ENCODE measurements at regions not wholly inside any gene's neighbourhood (a gene's known extent, or its start where the extent isn't known, plus 50 kb on each side); places are given as distances from the start of the nearest gene placed in this dataset.

- no peak overlapping the region for H3K27ac ChIP-seq (ENCODE audit: extremely low read depth, low read depth, low read length)
- no peak overlapping the region for H3K4me3 ChIP-seq (ENCODE audit: low read depth, low read length)
- no peaks in the 10 kb centered on the region for H3K36me3 ChIP-seq (ENCODE audit: control insufficient read depth in 2 of 2, insufficient read depth in 1 of 2, low read length in 2 of 2)
- H3K4me1 ChIP-seq (ENCODE audit: control insufficient read depth, insufficient read depth, low read length), result no peaks in the 10 kb centered on the region
- TF ChIP-seq ZFHX2 (tag by site-specific recombination; conservative IDR thresholded peaks at IDR 0.05), result no peak
- TF ChIP-seq ZNF274 (IDR thresholded peaks at IDR 0.05; ENCODE audit: low read length), result no peak
- no peak for TF ChIP-seq ZNF274 (tag by site-specific recombination; IDR thresholded peaks at IDR 0.05; ENCODE audit: borderline replicate concordance)
- TF ChIP-seq ZNF529 (tag by site-specific recombination; IDR thresholded peaks at IDR 0.05; ENCODE audit: insufficient replicate concordance), result no peak
- TF ChIP-seq ZNF521 (tag by site-specific recombination; IDR thresholded peaks at IDR 0.05), result no peak
- no peak for TF ChIP-seq ZNF48 (tag by site-specific recombination; IDR thresholded peaks at IDR 0.05)
- no peak for TF ChIP-seq REST (tag by site-specific recombination; IDR thresholded peaks at IDR 0.05)
- TF ChIP-seq ZNF19 (tag by site-specific recombination; IDR thresholded peaks at IDR 0.05; ENCODE audit: low read depth), result no peak
- no peak for TF ChIP-seq ZEB2 (tag by site-specific recombination; IDR thresholded peaks at IDR 0.05)
- TF ChIP-seq TRIM28 (IDR thresholded peaks at IDR 0.05; ENCODE audit: borderline replicate concordance, low read length), result no peak
- TF ChIP-seq BCL11B (tag by site-specific recombination; IDR thresholded peaks at IDR 0.05; ENCODE audit: low read depth), result no peak
- TF ChIP-seq ZNF280C (tag by site-specific recombination; IDR thresholded peaks at IDR 0.05), result no peak
- no peak for TF ChIP-seq ZNF596 (tag by site-specific recombination; IDR thresholded peaks at IDR 0.05)
- TF ChIP-seq SCRT1 (tag by site-specific recombination; IDR thresholded peaks at IDR 0.05; ENCODE audit: borderline replicate concordance), result no peak
- TF ChIP-seq ZBTB6 (tag by site-specific recombination; IDR thresholded peaks at IDR 0.05), result no peak
- TF ChIP-seq ZNF514 (tag by site-specific recombination; IDR thresholded peaks at IDR 0.05), result no peak
- TF ChIP-seq ZBTB17 (tag by site-specific recombination; IDR thresholded peaks at IDR 0.05), result no peak
- TF ChIP-seq ZNF623 (tag by site-specific recombination; IDR thresholded peaks at IDR 0.05), result no peak
- no peak for TF ChIP-seq HOXD13 (CRISPR knock-in tag; IDR thresholded peaks at IDR 0.05; ENCODE audit: borderline replicate concordance)
- TF ChIP-seq ZXDB (tag by site-specific recombination; IDR thresholded peaks at IDR 0.05), result no peak
- ChIA-PET POLR2A (no interaction called here), CTCF (interaction anchor here (0.6 kb wide), 1 partner anchor 11 kb away, joined by 3 read pairs; no protein-coding TSS in a partner anchor)
- no peaks in the 10 kb centered on the region for H3K9me3 ChIP-seq (ENCODE audit: control insufficient read depth, insufficient read depth, low read depth, low read length)
These were observed 178.8 kb upstream of the ARHGAP20 start for GRCh38 chr11:110890995-110891394.
